ENCODE measurements at regions not wholly inside any gene's neighbourhood (a gene's known extent, or its start where the extent isn't known, plus 50 kb on each side); places are given as distances from the start of the nearest gene placed in this dataset.

- Histone ChIP-seq H3K9ac (ENCODE audit: control insufficient read depth, extremely low read depth, insufficient read depth, low read length) (no peak overlapping the region), H3K79me2 (ENCODE audit: control insufficient read depth, insufficient read depth, low read length) (no peaks in the 10 kb centered on the region), H2AFZ (ENCODE audit: control insufficient read depth, low read length) (no peak overlapping the region), H3K9me1 (ENCODE audit: control insufficient read depth, extremely low read depth, insufficient read depth, low read length) (no peaks in the 10 kb centered on the region), H3K36me3 (ENCODE audit: control insufficient read depth in 2 of 2, extremely low read depth in 1 of 2, insufficient read depth in 2 of 2, low read length in 2 of 2) (no peaks in the 10 kb centered on the region), H3K4me3 (ENCODE audit: control insufficient read depth in 2 of 3, extremely low read depth in 1 of 3, insufficient read depth in 2 of 3, low read depth in 1 of 3, low read length in 3 of 3) (no peak overlapping the region), H3K4me1 (ENCODE audit: control insufficient read depth, extremely low read depth, insufficient read depth, low read length) (no peaks in the 10 kb centered on the region), H3K4me2 (ENCODE audit: control insufficient read depth, extremely low read depth, insufficient read depth, low read depth, low read length) (no peak overlapping the region), H4K20me1 (ENCODE audit: control insufficient read depth, extremely low read depth, insufficient read depth, low read length) (no peaks in the 10 kb centered on the region), H3K27me3 (ENCODE audit: control insufficient read depth, extremely low read depth, insufficient read depth, low read length) (no peaks in the 10 kb centered on the region), H3K27ac (ENCODE audit: control insufficient read depth, insufficient read depth, low read length) (no peak overlapping the region), H3K9me3 (ENCODE audit: control insufficient read depth, low read depth, low read length) (no peaks in the 10 kb centered on the region)
- FAIRE-seq = no peak
- TF ChIP-seq CTCF (optimal IDR thresholded peaks at IDR 0.05 in 1 of 3, IDR thresholded peaks at IDR 0.05 in 1 of 3, conservative IDR thresholded peaks at IDR 0.05 in 1 of 3; ENCODE audit: extremely low read depth in 1 of 3, insufficient read depth in 2 of 3, low read length in 3 of 3) = no peak
- TF ChIP-seq EZH2 (IDR thresholded peaks at IDR 0.05; ENCODE audit: low read length) = no peak
- no peak for DNase-seq (ENCODE audit: low read depth, low spot score)
- dilution Hi-C loops (cut with MboI; ENCODE audit: extremely low pct_ligation_motif_present, low sequenced_read_pairs) = no loop called here
Observed at GRCh38 chr11:31863170-31863832, 52.2 kb upstream of the PAX6 start.

GRCh38 chr11:31861011-31861410 is 49.9 kb upstream of the PAX6 start:
- Histone ChIP-seq H3K9ac (ENCODE audit: control insufficient read depth, extremely low read depth, insufficient read depth, low read length) (no peak overlapping the region), H3K4me1 (ENCODE audit: control insufficient read depth, extremely low read depth, insufficient read depth, low read length) (no peaks in the 10 kb centered on the region), H3K79me2 (ENCODE audit: control insufficient read depth, insufficient read depth, low read length) (no peaks in the 10 kb centered on the region), H3K36me3 (ENCODE audit: control insufficient read depth in 2 of 2, extremely low read depth in 1 of 2, insufficient read depth in 2 of 2, low read length in 2 of 2) (no peaks in the 10 kb centered on the region), H3K4me2 (ENCODE audit: control insufficient read depth, extremely low read depth, insufficient read depth, low read depth, low read length) (no peak overlapping the region), H3K4me3 (ENCODE audit: control insufficient read depth in 2 of 3, extremely low read depth in 1 of 3, insufficient read depth in 2 of 3, low read depth in 1 of 3, low read length in 3 of 3) (no peak overlapping the region), H3K27me3 (ENCODE audit: control insufficient read depth, extremely low read depth, insufficient read depth, low read length) (no peaks in the 10 kb centered on the region), H3K27ac (ENCODE audit: control insufficient read depth, insufficient read depth, low read length) (no peak overlapping the region), H3K9me1 (ENCODE audit: control insufficient read depth, extremely low read depth, insufficient read depth, low read length) (no peaks in the 10 kb centered on the region), H2AFZ (ENCODE audit: control insufficient read depth, low read length) (no peak overlapping the region), H3K9me3 (ENCODE audit: control insufficient read depth, low read depth, low read length) (no peaks in the 10 kb centered on the region), H4K20me1 (ENCODE audit: control insufficient read depth, extremely low read depth, insufficient read depth, low read length) (no peaks in the 10 kb centered on the region)
- dilution Hi-C loops (cut with MboI; ENCODE audit: extremely low pct_ligation_motif_present, low sequenced_read_pairs) = no loop called here
- TF ChIP-seq EZH2 (IDR thresholded peaks at IDR 0.05; ENCODE audit: low read length) = no peak
- no peak for TF ChIP-seq CTCF (optimal IDR thresholded peaks at IDR 0.05 in 1 of 3, IDR thresholded peaks at IDR 0.05 in 1 of 3, conservative IDR thresholded peaks at IDR 0.05 in 1 of 3; ENCODE audit: extremely low read depth in 1 of 3, insufficient read depth in 2 of 3, low read length in 3 of 3)
- no peak for DNase-seq (ENCODE audit: low read depth, low spot score)
- FAIRE-seq = no peak
